Lower lobe of right lung (tissue), 2 donors: ENCODE measurements at regions not wholly inside any gene's neighbourhood (a gene's known extent, or its start where the extent isn't known, plus 50 kb on each side); places are given as distances from the start of the nearest gene placed in this dataset.

Experiments used
- ATAC-seq, 2 donors: fragments of 200-7000 bp; cut with Tn5 transposase; one replicate each; pipeline ENCODE4 v1.9.1; 2020 to 2022; ENCODE audit warnings: mild to moderate bottlenecking in 2 of 2, moderate library complexity in 2 of 2
- DNase-seq: peaks from one replicate; pipeline ENCODE4 v3.0.0-alpha.2; 2020
- H3K27ac ChIP-seq: fragments of 200-600 bp; one replicate; pipeline ENCODE4 v1.8.0; 2022
- H3K27me3 ChIP-seq: fragments of 200-600 bp; one replicate; pipeline ENCODE4 v1.8.0; 2022; ENCODE audit warnings: low read depth
- H3K36me3 ChIP-seq: fragments of 200-600 bp; one replicate; pipeline ENCODE4 v1.8.0; 2022; ENCODE audit warnings: mild to moderate bottlenecking
- H3K4me1 ChIP-seq: fragments of 200-600 bp; one replicate; pipeline ENCODE4 v1.8.0; 2022
- H3K4me3 ChIP-seq: fragments of 200-600 bp; one replicate; pipeline ENCODE4 v1.8.0; 2022; ENCODE audit warnings: mild to moderate bottlenecking
- H3K9me3 ChIP-seq: fragments of 200-600 bp; one replicate; pipeline ENCODE4 v1.8.0; 2022
- intact Hi-C: fragments of 100-400 bp; cut with DNase I; formaldehyde crosslinking; loops from one replicate; pipeline ENCODE4 v1.11.0; 2022
- TF ChIP-seq, protein P1 (sequence below): fragments of 200-600 bp; IDR thresholded peaks from one replicate; pipeline ENCODE4 v1.8.0; 2022; ENCODE audit warnings: antibody characterized with exemption, mild to moderate bottlenecking
- donor health status: DM: no; HTN: yes; CAD: no; lungs with severe emphysema.

DNA sequence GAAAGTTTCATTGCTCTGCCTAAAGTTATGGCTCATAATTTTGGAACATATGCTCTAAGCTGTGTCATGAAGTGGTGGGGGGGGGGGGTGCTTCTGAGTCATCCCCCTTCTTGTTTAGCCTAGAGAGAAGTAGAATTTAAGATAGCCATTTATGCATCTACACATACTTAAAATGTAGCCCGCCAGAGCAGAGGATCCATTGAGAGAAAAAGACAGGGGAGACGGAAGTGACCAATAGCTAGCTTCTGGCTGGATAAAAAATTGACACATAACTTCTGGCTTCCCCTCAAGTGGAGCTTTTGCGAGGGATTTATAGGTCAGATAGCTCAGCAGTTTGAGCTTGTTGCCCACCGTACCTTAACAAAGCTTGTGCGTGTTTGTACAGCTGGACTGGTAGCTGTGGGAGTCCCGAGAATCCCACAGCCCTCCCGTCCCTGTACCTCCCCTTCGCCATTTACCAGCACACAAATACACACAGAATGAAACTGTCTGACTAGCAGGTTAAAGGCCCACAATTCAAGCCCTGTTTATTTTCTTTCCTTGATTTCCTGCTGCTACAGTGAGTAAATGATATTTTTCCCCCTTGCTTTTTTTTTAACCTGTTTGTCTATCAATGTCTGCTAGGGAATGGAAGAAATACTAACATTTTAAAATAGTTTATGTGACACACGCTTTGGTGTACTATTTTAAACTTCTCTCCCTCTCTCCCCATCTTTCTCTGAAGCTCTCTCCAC is 232.6 kb upstream of the FERD3L start:
- H3K36me3 ChIP-seq: no peaks in the 10 kb centered on the region
- H3K4me3 ChIP-seq: no peak overlapping the region
- intact Hi-C loops: no loop called here
- H3K9me3 ChIP-seq: no peaks in the 10 kb centered on the region
- DNase-seq: no peak
- no peaks in the 10 kb centered on the region for H3K4me1 ChIP-seq
- TF ChIP-seq, protein P1, sequence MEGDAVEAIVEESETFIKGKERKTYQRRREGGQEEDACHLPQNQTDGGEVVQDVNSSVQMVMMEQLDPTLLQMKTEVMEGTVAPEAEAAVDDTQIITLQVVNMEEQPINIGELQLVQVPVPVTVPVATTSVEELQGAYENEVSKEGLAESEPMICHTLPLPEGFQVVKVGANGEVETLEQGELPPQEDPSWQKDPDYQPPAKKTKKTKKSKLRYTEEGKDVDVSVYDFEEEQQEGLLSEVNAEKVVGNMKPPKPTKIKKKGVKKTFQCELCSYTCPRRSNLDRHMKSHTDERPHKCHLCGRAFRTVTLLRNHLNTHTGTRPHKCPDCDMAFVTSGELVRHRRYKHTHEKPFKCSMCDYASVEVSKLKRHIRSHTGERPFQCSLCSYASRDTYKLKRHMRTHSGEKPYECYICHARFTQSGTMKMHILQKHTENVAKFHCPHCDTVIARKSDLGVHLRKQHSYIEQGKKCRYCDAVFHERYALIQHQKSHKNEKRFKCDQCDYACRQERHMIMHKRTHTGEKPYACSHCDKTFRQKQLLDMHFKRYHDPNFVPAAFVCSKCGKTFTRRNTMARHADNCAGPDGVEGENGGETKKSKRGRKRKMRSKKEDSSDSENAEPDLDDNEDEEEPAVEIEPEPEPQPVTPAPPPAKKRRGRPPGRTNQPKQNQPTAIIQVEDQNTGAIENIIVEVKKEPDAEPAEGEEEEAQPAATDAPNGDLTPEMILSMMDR: no peak
- no peak for ATAC-seq
- H3K27me3 ChIP-seq: no peaks in the 10 kb centered on the region
- H3K27ac ChIP-seq: no peak overlapping the region

DNA sequence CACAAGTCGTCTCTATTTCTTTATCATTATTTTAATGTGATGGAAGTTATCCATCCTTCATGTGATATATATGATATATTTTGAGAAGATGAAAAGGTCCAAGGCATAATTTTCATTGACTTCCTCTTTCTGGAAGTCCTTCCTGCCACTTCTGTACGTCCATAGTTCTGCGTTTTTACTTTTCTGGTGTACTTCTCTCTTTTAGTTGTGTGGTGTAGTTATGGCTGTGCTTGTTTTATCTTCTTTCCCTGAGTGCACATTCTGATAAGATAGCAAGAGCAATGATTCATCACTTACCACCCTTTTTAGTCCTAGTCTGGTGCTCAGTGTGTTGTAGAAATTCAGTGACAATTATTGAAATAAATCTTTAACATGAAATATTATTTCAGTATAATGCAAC is 231.3 kb upstream of the FERD3L start:
- no peak overlapping the region for H3K27ac ChIP-seq
- H3K4me1 ChIP-seq: no peaks in the 10 kb centered on the region
- H3K9me3 ChIP-seq: no peaks in the 10 kb centered on the region
- H3K36me3 ChIP-seq: no peaks in the 10 kb centered on the region
- H3K4me3 ChIP-seq: no peak overlapping the region
- intact Hi-C loops: no loop called here
- TF ChIP-seq, protein P1: no peak
- H3K27me3 ChIP-seq: no peaks in the 10 kb centered on the region
- DNase-seq: no peak
- ATAC-seq: no peak

DNA sequence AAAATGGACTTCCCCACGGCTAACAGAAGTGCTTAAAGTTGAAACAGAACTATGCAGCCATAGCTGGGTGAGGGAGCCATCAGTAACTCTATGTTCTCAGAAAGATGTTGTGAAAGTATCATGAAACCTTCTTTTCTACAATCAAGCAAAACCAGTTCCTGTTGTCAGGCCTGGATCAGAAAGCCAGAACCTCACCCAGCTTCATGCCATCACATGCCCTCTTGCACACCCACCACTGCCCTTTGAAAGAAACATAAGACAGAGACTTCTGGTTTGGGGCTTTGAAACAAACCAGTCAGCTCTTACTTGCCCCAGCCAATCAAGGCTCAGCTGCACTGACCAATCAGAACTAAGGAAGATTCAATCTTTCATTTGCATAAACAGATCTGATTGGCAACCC is 230.8 kb upstream of the FERD3L start:
- Histone ChIP-seq H3K36me3 (no peaks in the 10 kb centered on the region), H3K27ac (no peak overlapping the region), H3K9me3 (no peaks in the 10 kb centered on the region), H3K4me3 (no peak overlapping the region), H3K27me3 (no peaks in the 10 kb centered on the region), H3K4me1 (no peaks in the 10 kb centered on the region)
- ATAC-seq (peak in 1 of 2 donors; percentile 29), DNase-seq (no peak)
- TF ChIP-seq, protein P1: no peak
- intact Hi-C loops: no loop called here

DNA sequence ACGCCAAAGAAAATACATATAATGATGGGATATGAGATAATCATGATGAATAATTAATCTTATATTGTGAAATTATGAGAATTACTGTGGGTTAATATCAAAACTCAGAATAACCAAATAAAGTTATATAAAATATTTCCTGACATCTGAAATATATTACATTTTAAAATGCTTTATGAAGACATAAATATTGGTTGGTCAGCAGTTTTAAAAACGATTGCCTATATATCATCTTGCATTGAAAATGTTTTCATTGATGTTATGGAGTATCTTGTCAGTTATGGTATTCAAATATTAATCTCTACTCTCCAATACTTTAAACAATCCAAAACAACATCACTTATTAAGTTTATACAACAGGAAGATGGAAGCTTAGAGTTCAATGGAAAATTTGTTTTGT is 228.1 kb upstream of the FERD3L start:
- TF ChIP-seq, protein P1: no peak
- Histone ChIP-seq H3K27me3 (no peaks in the 10 kb centered on the region), H3K4me3 (no peak overlapping the region), H3K36me3 (no peaks in the 10 kb centered on the region), H3K27ac (no peak overlapping the region), H3K4me1 (no peaks in the 10 kb centered on the region), H3K9me3 (no peaks in the 10 kb centered on the region)
- intact Hi-C loops: no loop called here
- ATAC-seq (no peak), DNase-seq (no peak)

DNA sequence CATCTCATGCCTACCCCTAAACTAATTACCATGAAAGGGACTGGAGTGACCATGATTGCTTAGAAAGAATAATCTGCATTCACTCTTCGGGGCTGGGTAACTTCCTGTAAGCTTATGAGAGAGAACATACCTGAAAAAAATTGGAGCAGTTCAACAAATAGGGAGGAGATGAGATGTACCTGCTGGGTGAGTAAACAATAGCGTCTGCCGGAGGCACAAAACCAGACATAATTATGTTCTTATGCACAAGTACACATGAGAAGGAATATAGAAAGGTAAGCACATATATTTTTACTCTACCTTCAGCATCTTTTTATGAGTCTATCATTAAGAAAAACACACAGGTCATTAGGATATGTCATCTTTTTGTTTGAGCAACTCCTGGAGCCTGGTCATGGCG is 224.6 kb upstream of the FERD3L start:
- intact Hi-C loops: no loop called here
- H3K4me3 ChIP-seq: no peak overlapping the region
- H3K27me3 ChIP-seq: no peaks in the 10 kb centered on the region
- no peaks in the 10 kb centered on the region for H3K9me3 ChIP-seq
- DNase-seq (no peak), ATAC-seq (no peak)
- TF ChIP-seq, protein P1: no peak
- no peaks in the 10 kb centered on the region for H3K4me1 ChIP-seq
- no peaks in the 10 kb centered on the region for H3K36me3 ChIP-seq
- H3K27ac ChIP-seq: no peak overlapping the region
